ENCODE measurements at regions not wholly inside any gene's neighbourhood (a gene's known extent, or its start where the extent isn't known, plus 50 kb on each side); places are given as distances from the start of the nearest gene placed in this dataset.

GRCh38 chr5:97476852-97477534 lies 293.9 kb upstream of the RIOK2 start:
- Mint-ChIP-seq H3K27me3 (ENCODE audit: low read depth) (peaks cover 2% of the 10 kb centered on the region), H3K36me3 (no peaks in the 10 kb centered on the region), H3K4me3 (no peak overlapping the region), H3K27ac (no peak overlapping the region), H3K9me3 (no peaks in the 10 kb centered on the region), H3K4me1 (no peaks in the 10 kb centered on the region)
- DNase-seq (ENCODE audit: low spot score in 2 of 2, unreplicated experiment in 2 of 2), result no peak
- no peak for TF ChIP-seq CTCF (IDR thresholded peaks at IDR 0.05; ENCODE audit: unreplicated experiment)

- no peak for TF ChIP-seq CTCF (IDR thresholded peaks at IDR 0.05; ENCODE audit: unreplicated experiment)
- DNase-seq (ENCODE audit: low spot score in 2 of 2, unreplicated experiment in 2 of 2), result no peak
- Mint-ChIP-seq H3K27ac (no peak overlapping the region), H3K9me3 (no peaks in the 10 kb centered on the region), H3K4me3 (no peak overlapping the region), H3K36me3 (no peaks in the 10 kb centered on the region), H3K27me3 (ENCODE audit: low read depth) (peaks cover 3% of the 10 kb centered on the region), H3K4me1 (no peaks in the 10 kb centered on the region)
These were observed 295.4 kb upstream of the RIOK2 start for GRCh38 chr5:97478483-97478882.

GRCh38 chr5:97480313-97480712 lies 297.3 kb upstream of the RIOK2 start:
- no peak for TF ChIP-seq CTCF (IDR thresholded peaks at IDR 0.05; ENCODE audit: unreplicated experiment)
- no peak overlapping the region for H3K4me3 Mint-ChIP-seq
- no peak overlapping the region for H3K27ac Mint-ChIP-seq
- H3K27me3 Mint-ChIP-seq (ENCODE audit: low read depth), result peaks cover 9% of the 10 kb centered on the region
- no peaks in the 10 kb centered on the region for H3K4me1 Mint-ChIP-seq
- DNase-seq (ENCODE audit: low spot score in 2 of 2, unreplicated experiment in 2 of 2), result no peak
- no peaks in the 10 kb centered on the region for H3K9me3 Mint-ChIP-seq
- H3K36me3 Mint-ChIP-seq, result no peaks in the 10 kb centered on the region

GRCh38 chr5:97488126-97488668 lies 305.1 kb upstream of the RIOK2 start:
- Mint-ChIP-seq H3K4me3 (no peak overlapping the region), H3K36me3 (no peaks in the 10 kb centered on the region), H3K4me1 (no peaks in the 10 kb centered on the region), H3K27ac (no peak overlapping the region), H3K9me3 (no peaks in the 10 kb centered on the region), H3K27me3 (ENCODE audit: low read depth) (peaks cover 12% of the 10 kb centered on the region)
- TF ChIP-seq CTCF (IDR thresholded peaks at IDR 0.05; ENCODE audit: unreplicated experiment), result no peak
- DNase-seq (ENCODE audit: low spot score in 2 of 2, unreplicated experiment in 2 of 2), result no peak

- DNase-seq (ENCODE audit: low spot score in 2 of 2, unreplicated experiment in 2 of 2), result no peak
- TF ChIP-seq CTCF (IDR thresholded peaks at IDR 0.05; ENCODE audit: unreplicated experiment), result no peak
- H3K27me3 Mint-ChIP-seq (ENCODE audit: low read depth), result peaks cover 10% of the 10 kb centered on the region
- H3K4me3 Mint-ChIP-seq, result no peak overlapping the region
- H3K4me1 Mint-ChIP-seq, result no peaks in the 10 kb centered on the region
- no peak overlapping the region for H3K27ac Mint-ChIP-seq
- H3K9me3 Mint-ChIP-seq, result no peaks in the 10 kb centered on the region
- no peaks in the 10 kb centered on the region for H3K36me3 Mint-ChIP-seq
These were observed 306.2 kb upstream of the RIOK2 start for GRCh38 chr5:97489010-97489840.

Measured in mesothelial cell of epicardium (in vitro differentiated cells).